ENCODE measurements at regions not wholly inside any gene's neighbourhood (a gene's known extent, or its start where the extent isn't known, plus 50 kb on each side); places are given as distances from the start of the nearest gene placed in this dataset.
"Not testable (repeated sequence)": the region's sequence is repeated elsewhere in the genome, so short reads cannot be mapped to it uniquely, and the experiment has no call there.

- DNase-seq, result not testable (repeated sequence)
These were observed 620.3 kb downstream of the ZWINT start for GRCh38 chr10:55740767-55741166.

GRCh38 chr10:55740110-55740509 is 620.9 kb downstream of the ZWINT start:
- DNase-seq, result no peak

GRCh38 chr10:55734112-55734511 is 626.9 kb downstream of the ZWINT start:
- DNase-seq, result no peak

GRCh38 chr10:55704950-55705349 is 656.1 kb downstream of the ZWINT start:
- no peak for DNase-seq

GRCh38 chr10:55668326-55668922 is 692.6 kb downstream of the ZWINT start:
- DNase-seq, result no peak

- no peak for DNase-seq
These were observed 707.5 kb downstream of the ZWINT start for GRCh38 chr10:55653531-55653930.

- no peak for DNase-seq
These were observed 719.5 kb downstream of the ZWINT start for GRCh38 chr10:55641601-55642000.

- no peak for DNase-seq
These were observed 729.9 kb downstream of the ZWINT start for GRCh38 chr10:55631071-55631654.

GRCh38 chr10:55630491-55631056 is 730.5 kb downstream of the ZWINT start:
- no peak for DNase-seq

- DNase-seq, result no peak
These were observed 731.1 kb downstream of the ZWINT start for GRCh38 chr10:55629793-55630490.

GRCh38 chr10:55628260-55628701 is 732.8 kb downstream of the ZWINT start:
- DNase-seq, result no peak

GRCh38 chr10:55627501-55628051 is 733.5 kb downstream of the ZWINT start:
- DNase-seq, result no peak

- not testable (repeated sequence) for DNase-seq
These were observed 759.2 kb downstream of the ZWINT start for GRCh38 chr10:55601690-55602478.

GRCh38 chr10:55551603-55552002 is 750.6 kb upstream of the PCDH15 start:
- DNase-seq, result no peak

- DNase-seq, result no peak
These were observed 749.2 kb upstream of the PCDH15 start for GRCh38 chr10:55550236-55550635.

- DNase-seq, result not testable (repeated sequence)
These were observed 736.5 kb upstream of the PCDH15 start for GRCh38 chr10:55537497-55537896.

GRCh38 chr10:55519264-55519663 is 718.2 kb upstream of the PCDH15 start:
- DNase-seq, result no peak

GRCh38 chr10:55518416-55518815 is 717.4 kb upstream of the PCDH15 start:
- not testable (repeated sequence) for DNase-seq

- no peak for DNase-seq
These were observed 708.1 kb upstream of the PCDH15 start for GRCh38 chr10:55509168-55509567.

- DNase-seq, result no peak
These were observed 700.0 kb upstream of the PCDH15 start for GRCh38 chr10:55500931-55501559.

GRCh38 chr10:55497893-55498499 is 697.0 kb upstream of the PCDH15 start:
- no peak for DNase-seq

GRCh38 chr10:55495555-55495954 is 694.5 kb upstream of the PCDH15 start:
- DNase-seq, result no peak

Data from central memory CD4-positive, alpha-beta T cell (primary cell).